Prostate gland (tissue), 2 donors: ENCODE measurements at regions not wholly inside any gene's neighbourhood (a gene's known extent, or its start where the extent isn't known, plus 50 kb on each side); places are given as distances from the start of the nearest gene placed in this dataset.

Experiments used
- DNase-seq: peaks from one replicate; pipeline ENCODE4 v3.0.0-alpha.2; 2019; ENCODE audit warnings: low spot score
- H3K27ac ChIP-seq, 2 donors: fragments of 200-600 bp; sonication (generic); 2 replicates each; pipeline ENCODE4 v1.5.1; 2017 to 2019
- H3K27me3 ChIP-seq: fragments of 200-600 bp; sonication (generic); replicated peaks from 2 replicates; pipeline ENCODE4 v1.5.1; 2019; ENCODE audit not compliant: insufficient read depth
- H3K36me3 ChIP-seq, 2 donors: fragments of 200-600 bp; sonication (generic); 1 replicate in 1 of 2; 2 replicates in 1 of 2; pipeline versions ENCODE4 v1.5.1 to v1.8.1; 2017 to 2019
- H3K4me1 ChIP-seq: fragments of 200-600 bp; sonication (generic); replicated peaks from 2 replicates; pipeline ENCODE4 v1.5.1; 2019
- H3K4me3 ChIP-seq, 2 donors: fragments of 200-600 bp; sonication (generic); 2 replicates each; pipeline ENCODE4 v1.5.1; 2017 to 2019
- H3K9me3 ChIP-seq: fragments of 200-600 bp; sonication (generic); 2 replicates; pipeline ENCODE4 v1.5.1; 2017
- POLR2A ChIP-seq: fragments of 450-650 bp; IDR thresholded peaks from one replicate; pipeline ENCODE4 v1.6.1; 2016; ENCODE audit warnings: antibody characterized with exemption, mild to moderate bottlenecking
- POLR2AphosphoS5 ChIP-seq: sonication (generic); formaldehyde crosslinking; IDR thresholded peaks from one replicate; pipeline ENCODE4 v1.6.1; 2017; ENCODE audit warnings: antibody characterized with exemption
- WGBS: methylation state at CpG from one replicate; pipeline ENCODE4 v1.1.5; 2018; 5-methylcytosine and 5-hydroxymethylcytosine counted together
- intact Hi-C: fragments of 100-400 bp; cut with DNase I; formaldehyde crosslinking; loops from one replicate; pipeline ENCODE4 v1.14.2; 2022
- TF ChIP-seq, protein P1 (sequence below), 4 experiments: fragments of 200-600 bp in 2 of 4; fragments of 450-650 bp in 2 of 4; sonication (generic) in 2 of 4; IDR thresholded peaks; 1 replicate in 3 of 4; 2 replicates in 1 of 4; pipeline ENCODE4 v1.5.1; 2016 to 2019; ENCODE audit warnings: antibody characterized with exemption in 4 of 4, mild to moderate bottlenecking in 2 of 4, moderate library complexity in 2 of 4

DNA sequence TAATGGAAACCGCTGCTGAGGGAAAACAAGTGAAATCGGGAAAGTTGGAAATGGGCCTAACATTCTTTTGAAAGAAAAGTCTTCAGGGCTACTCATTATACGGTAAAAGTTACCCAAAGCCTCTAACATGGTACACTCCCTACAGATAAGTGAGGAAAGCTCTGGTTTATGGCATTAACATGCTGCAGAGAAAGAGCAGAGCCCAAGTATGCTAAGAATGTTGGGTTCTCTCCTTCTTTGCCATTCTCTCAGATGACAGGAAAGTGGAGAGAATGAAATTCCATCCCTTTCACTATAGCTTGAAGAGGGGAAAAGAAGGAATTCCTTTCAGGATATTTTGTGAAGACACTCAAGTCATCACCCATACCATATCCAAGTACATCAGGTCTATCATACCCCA is 348.0 kb downstream of the SEC23A start:
- Histone ChIP-seq H3K9me3 (no peaks in the 10 kb centered on the region), H3K36me3 (no peaks in the 10 kb centered on the region), H3K27me3 (no peaks in the 10 kb centered on the region), H3K4me3 (no peak overlapping the region), H3K27ac (no peak overlapping the region), H3K4me1 (no peaks in the 10 kb centered on the region)
- DNase-seq, result no peak
- 89% methylated on average over 3 of the region's 3 CpGs for WGBS
- TF ChIP-seq POLR2A (no peak), POLR2AphosphoS5 (no peak)
- TF ChIP-seq, protein P1, sequence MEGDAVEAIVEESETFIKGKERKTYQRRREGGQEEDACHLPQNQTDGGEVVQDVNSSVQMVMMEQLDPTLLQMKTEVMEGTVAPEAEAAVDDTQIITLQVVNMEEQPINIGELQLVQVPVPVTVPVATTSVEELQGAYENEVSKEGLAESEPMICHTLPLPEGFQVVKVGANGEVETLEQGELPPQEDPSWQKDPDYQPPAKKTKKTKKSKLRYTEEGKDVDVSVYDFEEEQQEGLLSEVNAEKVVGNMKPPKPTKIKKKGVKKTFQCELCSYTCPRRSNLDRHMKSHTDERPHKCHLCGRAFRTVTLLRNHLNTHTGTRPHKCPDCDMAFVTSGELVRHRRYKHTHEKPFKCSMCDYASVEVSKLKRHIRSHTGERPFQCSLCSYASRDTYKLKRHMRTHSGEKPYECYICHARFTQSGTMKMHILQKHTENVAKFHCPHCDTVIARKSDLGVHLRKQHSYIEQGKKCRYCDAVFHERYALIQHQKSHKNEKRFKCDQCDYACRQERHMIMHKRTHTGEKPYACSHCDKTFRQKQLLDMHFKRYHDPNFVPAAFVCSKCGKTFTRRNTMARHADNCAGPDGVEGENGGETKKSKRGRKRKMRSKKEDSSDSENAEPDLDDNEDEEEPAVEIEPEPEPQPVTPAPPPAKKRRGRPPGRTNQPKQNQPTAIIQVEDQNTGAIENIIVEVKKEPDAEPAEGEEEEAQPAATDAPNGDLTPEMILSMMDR (IDR thresholded peaks at IDR 0.05), result no peak
- intact Hi-C loops, result no loop called here

DNA sequence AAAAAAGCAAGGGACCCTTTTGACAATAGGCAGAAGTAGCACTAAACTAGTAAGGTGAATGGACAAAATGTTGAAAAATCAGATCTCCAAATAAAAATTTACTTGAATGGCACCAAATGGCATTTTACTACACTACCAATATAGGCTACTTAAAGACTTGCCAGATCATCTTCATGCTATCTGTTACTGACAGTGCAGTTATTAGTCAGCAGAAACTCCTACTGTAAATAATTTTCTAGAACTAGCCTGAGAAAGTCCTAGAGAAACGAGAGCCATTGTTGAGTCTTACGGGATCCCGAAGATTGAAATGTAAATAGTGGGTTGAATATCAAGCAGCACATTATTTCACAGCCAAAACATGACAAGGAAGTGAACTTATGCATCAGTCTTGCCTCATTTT is 350.3 kb downstream of the SEC23A start:
- Histone ChIP-seq H3K27me3 (no peaks in the 10 kb centered on the region), H3K27ac (no peak overlapping the region), H3K9me3 (no peaks in the 10 kb centered on the region), H3K4me1 (no peaks in the 10 kb centered on the region), H3K4me3 (no peak overlapping the region), H3K36me3 (no peaks in the 10 kb centered on the region)
- TF ChIP-seq POLR2AphosphoS5 (no peak), POLR2A (no peak)
- TF ChIP-seq, protein P1 (IDR thresholded peaks at IDR 0.05), result no peak
- no peak for DNase-seq
- WGBS, result 51% methylated on average over 3 of the region's 3 CpGs
- intact Hi-C loops, result no loop called here

DNA sequence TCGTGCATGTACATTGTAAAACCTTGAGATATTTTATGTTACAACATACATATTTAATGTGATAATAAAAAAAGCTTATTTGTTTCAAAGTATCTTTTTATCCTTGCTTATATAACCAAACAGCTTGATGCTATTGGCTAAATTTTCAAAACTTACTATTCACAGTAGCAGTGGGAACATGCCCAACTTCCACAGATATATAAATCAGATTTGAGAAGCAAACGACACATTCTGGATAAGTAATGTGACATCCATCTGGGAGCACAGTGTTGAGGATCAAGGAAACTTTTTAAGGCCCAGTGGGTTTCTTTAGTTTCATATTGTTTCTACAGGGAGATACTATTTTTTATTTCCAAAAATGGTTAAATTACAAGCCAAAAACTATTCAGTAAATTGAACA is 350.7 kb downstream of the SEC23A start:
- TF ChIP-seq, protein P1 (IDR thresholded peaks at IDR 0.05), result no peak
- TF ChIP-seq POLR2A (no peak), POLR2AphosphoS5 (no peak)
- H3K27me3 ChIP-seq, result no peaks in the 10 kb centered on the region
- no peak for DNase-seq
- intact Hi-C loops, result no loop called here
- no peaks in the 10 kb centered on the region for H3K36me3 ChIP-seq
- 58% methylated on average over 2 of the region's 2 CpGs for WGBS
- no peak overlapping the region for H3K4me3 ChIP-seq
- no peak overlapping the region for H3K27ac ChIP-seq
- H3K4me1 ChIP-seq, result no peaks in the 10 kb centered on the region
- H3K9me3 ChIP-seq, result no peaks in the 10 kb centered on the region

DNA sequence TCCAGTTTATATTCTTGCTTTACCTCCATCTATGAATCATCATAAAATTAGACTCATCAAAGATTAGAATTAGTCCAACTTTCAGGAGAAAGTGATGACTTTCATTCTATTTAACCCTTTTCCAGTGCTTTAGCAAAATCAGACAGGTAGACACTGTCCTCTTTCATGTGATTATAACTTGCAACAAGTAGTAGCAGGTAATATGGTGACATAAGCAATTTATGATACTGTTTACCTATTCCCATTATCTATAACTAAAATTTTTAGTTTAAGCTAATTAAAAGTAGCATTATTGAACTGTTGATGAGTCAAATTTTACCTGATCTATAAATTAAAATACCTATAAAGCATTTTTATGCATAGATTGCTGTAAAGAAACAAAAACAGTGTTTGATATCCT is 351.6 kb downstream of the SEC23A start:
- TF ChIP-seq POLR2A (no peak), POLR2AphosphoS5 (no peak)
- TF ChIP-seq, protein P1 (IDR thresholded peaks at IDR 0.05), result no peak
- intact Hi-C loops, result no loop called here
- H3K9me3 ChIP-seq, result no peaks in the 10 kb centered on the region

DNA sequence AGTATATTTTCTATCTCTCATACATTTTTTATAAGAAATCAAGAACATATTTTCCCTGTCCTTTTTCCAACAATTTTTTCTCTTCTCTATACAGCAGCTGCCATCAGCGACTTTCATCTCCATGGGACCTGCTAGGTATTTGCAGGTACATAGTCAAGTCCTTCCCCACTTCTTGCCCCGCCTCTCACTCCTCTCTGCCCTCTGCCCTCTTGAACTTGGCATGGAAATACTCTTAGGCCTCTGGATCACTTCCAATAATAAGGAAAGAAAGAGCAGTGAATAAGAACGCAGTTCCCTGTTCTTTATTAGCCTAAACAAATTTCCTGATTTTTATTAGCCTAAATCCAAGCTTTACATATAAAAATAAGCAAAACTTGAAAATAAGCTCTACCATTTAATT is 353.1 kb downstream of the SEC23A start:
- Histone ChIP-seq H3K4me1 (no peaks in the 10 kb centered on the region), H3K36me3 (no peaks in the 10 kb centered on the region), H3K4me3 (no peak overlapping the region), H3K9me3 (no peaks in the 10 kb centered on the region), H3K27me3 (no peaks in the 10 kb centered on the region), H3K27ac (no peak overlapping the region)
- intact Hi-C loops, result no loop called here
- TF ChIP-seq, protein P1 (IDR thresholded peaks at IDR 0.05), result no peak
- TF ChIP-seq POLR2AphosphoS5 (no peak), POLR2A (no peak)
- WGBS, result 76% methylated on average over 3 of the region's 3 CpGs
- no peak for DNase-seq

More for the DNA sequence above, 351.6 kb downstream of the SEC23A start:
- H3K4me3 ChIP-seq, result no peak overlapping the region
- no peaks in the 10 kb centered on the region for H3K27me3 ChIP-seq
- no peaks in the 10 kb centered on the region for H3K36me3 ChIP-seq
- no peak for DNase-seq
- no peak overlapping the region for H3K27ac ChIP-seq
- no peaks in the 10 kb centered on the region for H3K4me1 ChIP-seq
